ENCODE measurements at regions not wholly inside any gene's neighbourhood (a gene's known extent, or its start where the extent isn't known, plus 50 kb on each side); places are given as distances from the start of the nearest gene placed in this dataset.

- no peak for ATAC-seq
- DNase-seq: no peak
- intact Hi-C loops (cut with DNase I): no loop called here
Measured at GRCh38 chr17:79288950-79289349, 214.3 kb downstream of the ENGASE start.

GRCh38 chr17:79286440-79286839, 211.8 kb downstream of the ENGASE start:
- no peak for DNase-seq
- intact Hi-C loops (cut with DNase I): no loop called here
- ATAC-seq: no peak

GRCh38 chr17:79285973-79286372, 211.3 kb downstream of the ENGASE start:
- no peak for ATAC-seq
- no peak for DNase-seq
- intact Hi-C loops (cut with DNase I): no loop called here

GRCh38 chr17:79282294-79282693, 207.7 kb downstream of the ENGASE start:
- ATAC-seq (no peak), DNase-seq (no peak)
- intact Hi-C loops (cut with DNase I): no loop called here

- intact Hi-C loops (cut with DNase I): no loop called here
- ATAC-seq (no peak), DNase-seq (no peak)
Measured at GRCh38 chr17:79281803-79282202, 207.2 kb downstream of the ENGASE start.

GRCh38 chr17:79280866-79281572, 206.4 kb downstream of the ENGASE start:
- DNase-seq (no peak), ATAC-seq (no peak)
- intact Hi-C loops (cut with DNase I): no loop called here

GRCh38 chr17:79280010-79280409, 205.4 kb downstream of the ENGASE start:
- ATAC-seq (no peak), DNase-seq (no peak)
- intact Hi-C loops (cut with DNase I): no loop called here

- intact Hi-C loops (cut with DNase I): no loop called here
- DNase-seq: no peak
- ATAC-seq: no peak
Measured at GRCh38 chr17:79279320-79279719, 204.7 kb downstream of the ENGASE start.

GRCh38 chr17:79276821-79277220, 202.2 kb downstream of the ENGASE start:
- DNase-seq (no peak), ATAC-seq (no peak)
- intact Hi-C loops (cut with DNase I): no loop called here

GRCh38 chr17:79273660-79274059, 199.0 kb downstream of the ENGASE start:
- intact Hi-C loops (cut with DNase I): no loop called here
- DNase-seq (no peak), ATAC-seq (no peak)

- intact Hi-C loops (cut with DNase I): no loop called here
- DNase-seq (no peak), ATAC-seq (no peak)
Measured at GRCh38 chr17:79272666-79273219, 198.1 kb downstream of the ENGASE start.

- no peak for ATAC-seq
- no peak for DNase-seq
- intact Hi-C loops (cut with DNase I): no loop called here
Measured at GRCh38 chr17:79272220-79272619, 197.6 kb downstream of the ENGASE start.

- no peak for DNase-seq
- intact Hi-C loops (cut with DNase I): no loop called here
- ATAC-seq: no peak
Measured at GRCh38 chr17:79269620-79270019, 195.0 kb downstream of the ENGASE start.

GRCh38 chr17:79263191-79263590, 188.6 kb downstream of the ENGASE start:
- intact Hi-C loops (cut with DNase I): no loop called here
- ATAC-seq: no peak
- DNase-seq: no peak

- intact Hi-C loops (cut with DNase I): no loop called here
- DNase-seq (no peak), ATAC-seq (no peak)
Measured at GRCh38 chr17:79262624-79263023, 188.0 kb downstream of the ENGASE start.

GRCh38 chr17:79261355-79262072, 186.9 kb downstream of the ENGASE start:
- ATAC-seq (no peak), DNase-seq (no peak)
- intact Hi-C loops (cut with DNase I): no loop called here

GRCh38 chr17:79258843-79259242, 184.2 kb downstream of the ENGASE start:
- ATAC-seq (no peak), DNase-seq (no peak)
- intact Hi-C loops (cut with DNase I): no loop called here

- intact Hi-C loops (cut with DNase I): no loop called here
- no peak for ATAC-seq
- DNase-seq: no peak
Measured at GRCh38 chr17:79258041-79258440, 183.4 kb downstream of the ENGASE start.

- intact Hi-C loops (cut with DNase I): no loop called here
- no peak for DNase-seq
- no peak for ATAC-seq
Measured at GRCh38 chr17:79255926-79256585, 181.4 kb downstream of the ENGASE start.

- no peak for ATAC-seq
- DNase-seq: no peak
- intact Hi-C loops (cut with DNase I): no loop called here
Measured at GRCh38 chr17:79255456-79255855, 180.8 kb downstream of the ENGASE start.

All from left cardiac atrium (tissue), 4 donors.